Sigmoid colon (tissue), 4 donors: ENCODE measurements at regions not wholly inside any gene's neighbourhood (a gene's known extent, or its start where the extent isn't known, plus 50 kb on each side); places are given as distances from the start of the nearest gene placed in this dataset.

Source experiments
- POLR2A ChIP-seq, 2 donors: fragments of 450-650 bp; IDR thresholded peaks; one replicate each; pipeline ENCODE4 v1.6.1; 2016; ENCODE audit warnings: antibody characterized with exemption in 2 of 2, mild to moderate bottlenecking in 2 of 2, moderate library complexity in 2 of 2
- POLR2AphosphoS5 ChIP-seq, 4 donors: sonication (generic); formaldehyde crosslinking; IDR thresholded peaks; one replicate each; pipeline ENCODE4 v1.6.1; 2017; ENCODE audit warnings: antibody characterized with exemption in 4 of 4
- TF ChIP-seq, protein P1 (sequence below), 4 experiments: fragments of 450-650 bp in 3 of 4; fragments of 200-600 bp in 1 of 4; IDR thresholded peaks; one replicate each; pipeline ENCODE4 v1.5.1; 2016 to 2019; ENCODE audit warnings: antibody characterized with exemption in 4 of 4, mild to moderate bottlenecking in 3 of 4, moderate library complexity in 2 of 4

DNA sequence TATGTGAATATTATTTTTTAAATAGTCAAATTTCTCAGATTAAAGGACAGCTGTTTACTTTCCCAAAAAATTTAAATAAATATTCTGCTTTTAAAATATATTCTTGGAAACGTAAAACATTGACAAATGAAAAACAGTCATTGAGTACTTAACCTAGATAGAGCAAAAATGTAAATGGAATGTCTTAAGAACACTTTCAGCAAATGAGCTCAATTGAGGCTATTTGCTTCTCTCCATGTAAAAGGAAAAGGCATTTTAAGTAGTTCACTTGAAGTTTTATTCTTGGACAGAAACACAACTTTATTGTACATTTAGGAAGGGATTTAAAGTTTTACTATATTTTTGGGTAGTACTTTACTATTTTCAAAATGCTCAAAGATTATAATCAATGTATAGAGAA is 983.6 kb upstream of the TYRP1 start:
- TF ChIP-seq, protein P1, sequence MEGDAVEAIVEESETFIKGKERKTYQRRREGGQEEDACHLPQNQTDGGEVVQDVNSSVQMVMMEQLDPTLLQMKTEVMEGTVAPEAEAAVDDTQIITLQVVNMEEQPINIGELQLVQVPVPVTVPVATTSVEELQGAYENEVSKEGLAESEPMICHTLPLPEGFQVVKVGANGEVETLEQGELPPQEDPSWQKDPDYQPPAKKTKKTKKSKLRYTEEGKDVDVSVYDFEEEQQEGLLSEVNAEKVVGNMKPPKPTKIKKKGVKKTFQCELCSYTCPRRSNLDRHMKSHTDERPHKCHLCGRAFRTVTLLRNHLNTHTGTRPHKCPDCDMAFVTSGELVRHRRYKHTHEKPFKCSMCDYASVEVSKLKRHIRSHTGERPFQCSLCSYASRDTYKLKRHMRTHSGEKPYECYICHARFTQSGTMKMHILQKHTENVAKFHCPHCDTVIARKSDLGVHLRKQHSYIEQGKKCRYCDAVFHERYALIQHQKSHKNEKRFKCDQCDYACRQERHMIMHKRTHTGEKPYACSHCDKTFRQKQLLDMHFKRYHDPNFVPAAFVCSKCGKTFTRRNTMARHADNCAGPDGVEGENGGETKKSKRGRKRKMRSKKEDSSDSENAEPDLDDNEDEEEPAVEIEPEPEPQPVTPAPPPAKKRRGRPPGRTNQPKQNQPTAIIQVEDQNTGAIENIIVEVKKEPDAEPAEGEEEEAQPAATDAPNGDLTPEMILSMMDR (IDR thresholded peaks at IDR 0.05): no peak
- TF ChIP-seq POLR2A (IDR thresholded peaks at IDR 0.05) (no peak), POLR2AphosphoS5 (IDR thresholded peaks at IDR 0.05) (no peak)
